Stimulated activated naive CD8-positive, alpha-beta T cell treated with anti-CD3 and anti-CD28 coated beads, Interleukin-15, Interleukin-2, amounts not matched to agents 100 U/mL and 50 U/mL, for 24 hours (primary cell): ENCODE measurements at regions not wholly inside any gene's neighbourhood (a gene's known extent, or its start where the extent isn't known, plus 50 kb on each side); places are given as distances from the start of the nearest gene placed in this dataset.
"Not testable (repeated sequence)": the region's sequence is repeated elsewhere in the genome, so short reads cannot be mapped to it uniquely, and the experiment has no call there.

Experiments used
- ATAC-seq: fragments of 150-1000 bp; cut with Tn5 transposase; one replicate; pipeline ENCODE4 v1.10.0; 2021
- DNase-seq: peaks from one replicate; pipeline ENCODE4 v3.0.0; 2021

- ATAC-seq (no peak), DNase-seq (no peak)
These were observed 59.2 kb downstream of the EMX2 start for GRCh38 chr10:117601716-117602115.

GRCh38 chr10:117603081-117603480 is 60.5 kb downstream of the EMX2 start:
- ATAC-seq: no peak
- no peak for DNase-seq

- no peak for DNase-seq
- ATAC-seq: no peak
These were observed 61.2 kb downstream of the EMX2 start for GRCh38 chr10:117603726-117604125.

- no peak for DNase-seq
- no peak for ATAC-seq
These were observed 66.7 kb downstream of the EMX2 start for GRCh38 chr10:117609095-117609795.

GRCh38 chr10:117609796-117610170 is 67.2 kb downstream of the EMX2 start:
- no peak for ATAC-seq
- DNase-seq: no peak

GRCh38 chr10:117610321-117610720 is 67.8 kb downstream of the EMX2 start:
- DNase-seq: no peak
- ATAC-seq: no peak

- no peak for ATAC-seq
- DNase-seq: no peak
These were observed 69.6 kb downstream of the EMX2 start for GRCh38 chr10:117612113-117612512.

- no peak for DNase-seq
- ATAC-seq: no peak
These were observed 73.1 kb downstream of the EMX2 start for GRCh38 chr10:117615649-117616048.

GRCh38 chr10:117616179-117616578 is 73.6 kb downstream of the EMX2 start:
- ATAC-seq (no peak), DNase-seq (no peak)

GRCh38 chr10:117617086-117617485 is 74.5 kb downstream of the EMX2 start:
- DNase-seq: no peak
- ATAC-seq: no peak

- ATAC-seq (no peak), DNase-seq (no peak)
These were observed 75.1 kb downstream of the EMX2 start for GRCh38 chr10:117617659-117618058.

- DNase-seq: no peak
- ATAC-seq: no peak
These were observed 76.7 kb downstream of the EMX2 start for GRCh38 chr10:117619223-117619622.

GRCh38 chr10:117619707-117620405 is 77.3 kb downstream of the EMX2 start:
- ATAC-seq (no peak), DNase-seq (no peak)

GRCh38 chr10:117621196-117621595 is 78.7 kb downstream of the EMX2 start:
- no peak for ATAC-seq
- DNase-seq: no peak

GRCh38 chr10:117621795-117622420 is 79.4 kb downstream of the EMX2 start:
- ATAC-seq: no peak
- no peak for DNase-seq

- ATAC-seq: no peak
- DNase-seq: no peak
These were observed 80.1 kb downstream of the EMX2 start for GRCh38 chr10:117622471-117623184.

GRCh38 chr10:117626228-117626627 is 83.7 kb downstream of the EMX2 start:
- no peak for DNase-seq
- no peak for ATAC-seq

GRCh38 chr10:117627561-117627960 is 85.0 kb downstream of the EMX2 start:
- DNase-seq (no peak), ATAC-seq (no peak)

- ATAC-seq: not testable (repeated sequence)
These were observed 87.2 kb downstream of the EMX2 start for GRCh38 chr10:117629717-117630116.

GRCh38 chr10:117631276-117632145 is 89.0 kb downstream of the EMX2 start:
- ATAC-seq: no peak

More at GRCh38 chr10:117629717-117630116, 87.2 kb downstream of the EMX2 start:
- DNase-seq: not testable (repeated sequence)

GRCh38 chr10:117632406-117632805 is 89.9 kb downstream of the EMX2 start:
- DNase-seq: no peak
- ATAC-seq: no peak

More at GRCh38 chr10:117631276-117632145, 89.0 kb downstream of the EMX2 start:
- no peak for DNase-seq

GRCh38 chr10:117635826-117636225 is 93.3 kb downstream of the EMX2 start:
- ATAC-seq (no peak), DNase-seq (no peak)
